Keratinocyte (primary cell): ENCODE measurements at regions not wholly inside any gene's neighbourhood (a gene's known extent, or its start where the extent isn't known, plus 50 kb on each side); places are given as distances from the start of the nearest gene placed in this dataset.

ENCODE experiments used
- DNase-seq: peaks from one replicate; pipeline ENCODE4 v3.0.0-alpha.2; 2011; ENCODE audit warnings: low read depth, missing footprints, low spot score
- FAIRE-seq: peaks from 2 replicates; lab custom pipeline; 2011; peaks lifted over from hg19 to GRCh38; lab: Jason Lieb, UNC
- H2AFZ ChIP-seq: 2 replicates; pipeline ENCODE4 v1.6.0; 2012; ENCODE audit warnings: low read length, control low read depth, inconsistent platforms; ENCODE audit not compliant: control insufficient read depth
- H3K27ac ChIP-seq: 2 replicates; pipeline ENCODE4 v1.5.1; 2011; ENCODE audit warnings: low read length; ENCODE audit not compliant: control insufficient read depth, insufficient read depth
- H3K27me3 ChIP-seq: 3 replicates; pipeline ENCODE4 v1.6.0; 2011; ENCODE audit warnings: low read length; ENCODE audit not compliant: control insufficient read depth, insufficient read depth; ENCODE audit errors: extremely low read depth
- H3K36me3 ChIP-seq, 2 experiments: 2 replicates in 1 of 2; 3 replicates in 1 of 2; pipeline ENCODE4 v1.5.1; 2011; ENCODE audit warnings: low read length in 2 of 2, mild to moderate bottlenecking in 1 of 2; ENCODE audit not compliant: control insufficient read depth in 2 of 2, insufficient read depth in 2 of 2; ENCODE audit errors: extremely low read depth in 1 of 2
- H3K4me1 ChIP-seq: 3 replicates; pipeline ENCODE4 v1.5.1; 2011; ENCODE audit warnings: low read length; ENCODE audit not compliant: control insufficient read depth, insufficient read depth; ENCODE audit errors: extremely low read depth
- H3K4me2 ChIP-seq: 3 replicates; pipeline ENCODE4 v1.6.0; 2011; ENCODE audit warnings: low read depth, low read length; ENCODE audit not compliant: control insufficient read depth, insufficient read depth; ENCODE audit errors: extremely low read depth
- H3K4me3 ChIP-seq, 3 experiments: fragments of 200-600 bp in 1 of 3; sonication (generic) in 1 of 3; 2 replicates in 2 of 3; 3 replicates in 1 of 3; pipeline ENCODE4 v1.5.1; 2011 to 2016; ENCODE audit warnings: low read length in 3 of 3, mild to moderate bottlenecking in 3 of 3, control low read depth in 2 of 3, inconsistent platforms in 1 of 3, low read depth in 1 of 3, mixed read lengths in 1 of 3, mixed run types in 1 of 3, moderate library complexity in 1 of 3; ENCODE audit not compliant: control insufficient read depth in 2 of 3, insufficient read depth in 2 of 3; ENCODE audit errors: extremely low read depth in 1 of 3
- H3K79me2 ChIP-seq: 2 replicates; pipeline ENCODE4 v1.6.0; 2012; ENCODE audit warnings: low read length; ENCODE audit not compliant: control insufficient read depth, insufficient read depth
- H3K9ac ChIP-seq: 3 replicates; pipeline ENCODE4 v1.6.0; 2011; ENCODE audit warnings: low read length; ENCODE audit not compliant: control insufficient read depth, insufficient read depth; ENCODE audit errors: extremely low read depth
- H3K9me1 ChIP-seq: 3 replicates; pipeline ENCODE4 v1.6.0; 2011; ENCODE audit warnings: low read length; ENCODE audit not compliant: control insufficient read depth, insufficient read depth; ENCODE audit errors: extremely low read depth
- H3K9me3 ChIP-seq: 2 replicates; pipeline ENCODE4 v1.5.1; 2012; ENCODE audit warnings: low read depth, low read length; ENCODE audit not compliant: control insufficient read depth
- H4K20me1 ChIP-seq: 3 replicates; pipeline ENCODE4 v1.6.0; 2011; ENCODE audit warnings: low read length; ENCODE audit not compliant: control insufficient read depth, insufficient read depth; ENCODE audit errors: extremely low read depth
- EZH2 ChIP-seq: IDR thresholded peaks from one replicate; pipeline ENCODE4 v1.6.1; 2012; ENCODE audit warnings: inconsistent platforms, mild to moderate bottlenecking, low read length, moderate library complexity
- dilution Hi-C: fragments of 300-500 bp; cut with MboI; formaldehyde crosslinking; loops from one replicate; pipeline ENCODE4 v1.7.0; 2020; ENCODE audit warnings: low sequenced_read_pairs; ENCODE audit not compliant: extremely low pct_ligation_motif_present
- TF ChIP-seq, protein P1 (sequence below), 3 experiments: IDR thresholded peaks in 1 of 3; conservative IDR thresholded peaks in 1 of 3; optimal IDR thresholded peaks in 1 of 3; 2 replicates in 2 of 3; 3 replicates in 1 of 3; pipeline versions ENCODE3 to v1.5.1; 2011; ENCODE audit warnings: low read length in 3 of 3, mild to moderate bottlenecking in 3 of 3, moderate library complexity in 2 of 3, control low read depth in 1 of 3, inconsistent platforms in 1 of 3; ENCODE audit not compliant: insufficient read depth in 2 of 3; ENCODE audit errors: extremely low read depth in 1 of 3

DNA sequence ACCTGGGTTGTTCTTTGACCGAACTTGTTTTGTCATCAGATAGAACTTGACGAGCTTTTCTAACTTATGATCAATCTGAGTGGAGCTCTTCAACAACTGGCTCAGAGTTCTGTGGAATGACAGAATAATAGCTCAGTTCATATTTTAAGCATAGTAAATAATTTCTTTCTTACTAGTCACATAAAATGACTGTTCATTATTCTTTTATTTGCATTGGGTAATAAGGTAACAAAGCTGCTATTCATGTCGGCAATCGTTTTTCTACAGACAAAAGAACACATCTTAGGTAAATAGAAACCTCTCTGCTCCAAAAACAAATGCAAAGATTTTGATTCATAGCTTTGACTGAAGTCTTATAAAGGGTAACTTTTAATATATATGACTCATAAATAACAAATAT lies 57.3 kb upstream of the CXCL8 start:
- Histone ChIP-seq H3K4me1 (peaks cover 9% of the 10 kb centered on the region), H3K9me3 (no peaks in the 10 kb centered on the region), H3K27ac (no peak overlapping the region), H4K20me1 (no peaks in the 10 kb centered on the region), H3K9me1 (no peaks in the 10 kb centered on the region), H3K79me2 (no peaks in the 10 kb centered on the region), H2AFZ (no peak overlapping the region), H3K4me2 (no peak overlapping the region), H3K36me3 (no peaks in the 10 kb centered on the region), H3K27me3 (no peaks in the 10 kb centered on the region), H3K4me3 (no peak overlapping the region), H3K9ac (no peak overlapping the region)
- FAIRE-seq, result no peak
- dilution Hi-C loops, result no loop called here
- DNase-seq, result no peak
- TF ChIP-seq EZH2, result no peak
- TF ChIP-seq, protein P1, sequence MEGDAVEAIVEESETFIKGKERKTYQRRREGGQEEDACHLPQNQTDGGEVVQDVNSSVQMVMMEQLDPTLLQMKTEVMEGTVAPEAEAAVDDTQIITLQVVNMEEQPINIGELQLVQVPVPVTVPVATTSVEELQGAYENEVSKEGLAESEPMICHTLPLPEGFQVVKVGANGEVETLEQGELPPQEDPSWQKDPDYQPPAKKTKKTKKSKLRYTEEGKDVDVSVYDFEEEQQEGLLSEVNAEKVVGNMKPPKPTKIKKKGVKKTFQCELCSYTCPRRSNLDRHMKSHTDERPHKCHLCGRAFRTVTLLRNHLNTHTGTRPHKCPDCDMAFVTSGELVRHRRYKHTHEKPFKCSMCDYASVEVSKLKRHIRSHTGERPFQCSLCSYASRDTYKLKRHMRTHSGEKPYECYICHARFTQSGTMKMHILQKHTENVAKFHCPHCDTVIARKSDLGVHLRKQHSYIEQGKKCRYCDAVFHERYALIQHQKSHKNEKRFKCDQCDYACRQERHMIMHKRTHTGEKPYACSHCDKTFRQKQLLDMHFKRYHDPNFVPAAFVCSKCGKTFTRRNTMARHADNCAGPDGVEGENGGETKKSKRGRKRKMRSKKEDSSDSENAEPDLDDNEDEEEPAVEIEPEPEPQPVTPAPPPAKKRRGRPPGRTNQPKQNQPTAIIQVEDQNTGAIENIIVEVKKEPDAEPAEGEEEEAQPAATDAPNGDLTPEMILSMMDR (optimal IDR thresholded peaks at IDR 0.05 in 1 of 3, IDR thresholded peaks at IDR 0.05 in 1 of 3, conservative IDR thresholded peaks at IDR 0.05 in 1 of 3; ENCODE audit: extremely low read depth in 1 of 3, insufficient read depth in 2 of 3, low read length in 3 of 3), result no peak

DNA sequence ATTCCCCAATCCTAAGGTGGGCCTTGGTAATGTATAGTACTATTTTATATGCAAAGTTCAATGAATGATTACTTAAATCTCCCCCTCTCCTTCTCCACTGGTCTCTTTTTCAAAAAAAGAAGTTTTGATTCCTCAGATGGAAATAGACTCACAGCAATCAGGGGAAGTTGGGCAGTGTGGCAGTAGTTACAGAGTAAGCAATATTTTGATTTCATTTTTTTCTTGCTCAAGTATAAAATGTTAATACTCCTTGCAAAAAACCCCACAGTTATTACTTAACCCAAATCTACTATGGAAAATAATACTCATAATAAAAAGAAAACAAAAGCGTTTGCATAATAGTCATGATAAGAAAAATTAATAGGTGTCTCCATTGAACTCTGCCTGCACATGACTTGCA lies 56.9 kb upstream of the CXCL8 start:
- no peak for DNase-seq
- FAIRE-seq, result no peak
- no peaks in the 10 kb centered on the region for H3K9me1 ChIP-seq
- no peaks in the 10 kb centered on the region for H3K9me3 ChIP-seq
- H3K9ac ChIP-seq, result no peak overlapping the region
- dilution Hi-C loops, result no loop called here
- TF ChIP-seq, protein P1 (optimal IDR thresholded peaks at IDR 0.05 in 1 of 3, IDR thresholded peaks at IDR 0.05 in 1 of 3, conservative IDR thresholded peaks at IDR 0.05 in 1 of 3; ENCODE audit: extremely low read depth in 1 of 3, insufficient read depth in 2 of 3, low read length in 3 of 3), result no peak
- TF ChIP-seq EZH2, result no peak
- no peak overlapping the region for H3K4me3 ChIP-seq
- H3K4me1 ChIP-seq, result peaks cover 9% of the 10 kb centered on the region
- no peaks in the 10 kb centered on the region for H4K20me1 ChIP-seq
- no peak overlapping the region for H2AFZ ChIP-seq
- no peaks in the 10 kb centered on the region for H3K36me3 ChIP-seq
- no peak overlapping the region for H3K4me2 ChIP-seq
- no peaks in the 10 kb centered on the region for H3K27me3 ChIP-seq
- H3K27ac ChIP-seq, result no peak overlapping the region
- H3K79me2 ChIP-seq, result no peaks in the 10 kb centered on the region
